Stimulated activated CD8-positive, alpha-beta memory T cell treated with anti-CD3 and anti-CD28 coated beads, Interleukin-2, amount 100 ng/mL, for 1 hour (primary cell): ENCODE measurements at regions not wholly inside any gene's neighbourhood (a gene's known extent, or its start where the extent isn't known, plus 50 kb on each side); places are given as distances from the start of the nearest gene placed in this dataset.

ENCODE experiments used
- DNase-seq, 2 donors: peaks; one replicate each; pipeline ENCODE4 v3.0.0-alpha.2; 2020; ENCODE audit warnings: low read depth in 2 of 2

DNA sequence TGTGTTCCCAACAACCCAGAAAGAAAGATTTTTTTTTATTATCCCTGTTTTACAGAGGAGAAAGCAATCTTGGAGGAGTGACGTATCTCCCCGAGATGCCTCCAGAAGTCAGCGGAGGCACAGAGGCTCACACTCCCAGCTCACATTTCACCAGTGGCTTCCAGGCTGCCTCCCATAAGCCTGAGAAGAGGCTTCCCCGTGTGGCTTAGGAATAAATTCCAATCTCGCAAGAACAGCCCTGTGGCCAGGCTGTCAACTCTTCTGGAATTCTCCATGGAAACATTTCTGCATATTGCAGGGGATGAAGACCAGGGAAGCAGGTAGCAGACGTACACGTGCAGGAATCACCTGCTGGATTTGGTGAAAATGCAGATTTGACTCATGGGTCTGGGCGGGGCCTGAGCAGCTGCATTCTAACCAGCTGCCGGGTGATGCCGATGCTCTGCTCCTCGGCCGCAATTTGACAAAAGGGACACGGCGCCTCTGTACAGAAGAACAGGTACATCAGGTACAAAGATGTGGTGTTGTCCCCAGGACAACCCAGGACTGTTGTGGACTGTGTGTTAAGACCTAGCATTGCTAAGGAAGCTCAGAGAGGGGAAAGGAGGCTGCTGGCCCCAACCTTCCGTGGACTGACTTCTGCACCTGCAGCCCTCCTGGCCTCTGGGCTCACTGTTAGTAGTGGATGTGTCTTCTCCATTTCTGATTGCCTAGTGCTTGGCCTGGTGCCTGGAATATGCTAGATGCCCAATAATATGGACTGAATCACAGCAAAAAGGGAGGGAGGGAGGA lies 114.2 kb upstream of the ID2 start:
- no peak for DNase-seq

DNA sequence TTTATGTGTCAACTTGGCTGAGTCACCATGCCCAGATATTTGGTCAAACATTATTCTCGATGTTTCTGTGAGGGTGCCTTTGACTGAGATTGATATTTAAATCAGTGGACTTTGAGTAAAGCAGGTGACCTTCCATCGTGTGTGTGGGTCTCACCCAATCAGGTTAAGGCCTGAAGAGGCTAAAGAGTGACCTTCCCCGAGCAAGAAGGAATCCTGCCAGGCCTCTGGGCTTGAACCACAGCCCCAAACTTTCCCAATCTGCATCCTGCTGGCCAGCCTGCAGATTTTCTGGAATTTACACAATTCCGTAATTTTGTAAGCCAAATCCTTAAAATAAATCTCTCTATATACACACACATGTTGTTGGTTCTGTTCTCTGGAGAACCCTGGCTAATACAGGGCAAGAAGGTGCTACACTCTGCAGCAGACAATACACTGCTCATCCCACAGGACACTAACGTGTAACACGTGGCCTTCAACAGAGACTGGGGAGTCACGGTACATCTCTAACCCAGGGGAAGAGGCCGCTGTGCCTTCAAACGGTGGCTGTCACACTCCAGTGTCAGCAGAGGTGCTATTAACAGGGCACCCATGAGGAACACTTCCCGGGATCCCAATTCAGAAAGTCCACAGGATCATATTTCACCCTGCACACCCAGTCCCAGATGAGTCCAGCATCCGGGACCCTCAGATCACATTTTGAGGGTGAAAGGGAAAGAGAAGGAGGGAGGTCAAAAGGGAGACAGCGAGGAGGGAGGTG lies 113.1 kb upstream of the ID2 start:
- no peak for DNase-seq

DNA sequence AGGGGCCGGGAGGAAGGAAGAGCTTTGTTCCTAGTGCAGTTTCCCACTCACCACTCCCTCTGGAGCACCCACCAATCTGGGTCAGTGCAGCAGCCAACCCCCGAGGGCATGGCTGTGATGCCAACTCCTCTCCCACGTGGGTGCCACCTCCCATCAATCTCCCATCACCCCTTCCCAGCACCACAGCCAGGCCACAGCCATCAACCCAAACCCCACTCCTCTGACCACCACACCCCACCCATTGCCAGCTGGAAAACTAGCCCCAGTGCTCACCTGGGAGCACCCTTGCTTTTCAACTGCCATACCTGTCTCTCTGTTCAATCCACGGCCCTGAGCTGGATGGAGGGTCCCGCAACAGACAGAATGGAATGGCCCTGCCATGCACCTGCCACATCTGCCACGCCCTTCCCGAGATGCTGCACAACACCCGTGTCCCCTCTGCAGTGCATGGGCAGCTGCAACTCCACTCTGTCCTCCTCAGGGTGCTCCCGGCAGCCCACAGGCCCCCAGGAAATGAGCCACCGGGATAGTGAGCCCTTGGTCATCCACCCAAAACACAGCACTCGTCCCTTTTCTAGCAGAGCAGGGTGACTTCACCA lies 112.4 kb upstream of the ID2 start:
- no peak for DNase-seq

DNA sequence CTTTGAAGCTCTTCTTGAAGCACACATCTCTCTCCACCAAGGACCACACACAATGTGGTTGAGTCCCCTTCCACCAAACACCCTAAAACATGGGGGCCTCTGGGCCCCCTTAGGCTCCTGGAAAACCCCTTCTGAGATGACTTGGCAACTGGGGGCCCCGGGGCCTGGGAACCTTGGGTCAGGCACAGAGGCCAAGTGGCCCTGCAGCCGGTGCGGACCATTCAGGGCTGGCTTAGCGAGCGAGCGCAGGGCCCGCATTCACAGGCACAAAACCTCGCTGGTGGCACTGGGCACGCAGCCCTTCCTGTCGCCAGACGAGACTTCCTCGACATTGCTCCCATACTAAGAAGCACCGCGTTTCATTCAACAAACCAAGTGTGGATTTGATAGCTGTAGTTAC lies 111.2 kb upstream of the ID2 start:
- no peak for DNase-seq

DNA sequence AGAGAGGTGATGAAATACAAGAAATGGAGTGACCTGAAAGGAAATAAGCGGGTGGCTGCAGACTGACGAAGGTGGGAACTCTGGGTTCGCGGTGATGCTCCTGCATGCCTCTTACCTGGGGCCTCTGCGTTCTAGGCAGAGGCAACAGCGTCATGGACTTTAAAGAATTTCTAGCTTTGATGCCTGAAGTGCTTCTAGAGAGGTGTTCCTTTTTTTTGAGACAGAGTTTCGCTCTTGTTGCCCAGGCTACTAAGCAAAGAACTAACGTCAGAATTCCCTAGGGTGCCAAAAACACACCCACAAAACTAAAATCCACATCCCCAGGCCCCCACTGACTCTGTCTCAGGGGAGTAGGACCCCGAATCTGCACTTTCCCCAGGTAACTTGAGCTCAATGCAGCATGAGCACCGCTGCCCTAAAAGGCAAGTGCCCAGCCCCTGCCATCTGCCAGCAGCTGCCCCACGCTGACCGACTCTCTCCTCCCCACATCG lies 110.5 kb upstream of the ID2 start:
- no peak for DNase-seq

DNA sequence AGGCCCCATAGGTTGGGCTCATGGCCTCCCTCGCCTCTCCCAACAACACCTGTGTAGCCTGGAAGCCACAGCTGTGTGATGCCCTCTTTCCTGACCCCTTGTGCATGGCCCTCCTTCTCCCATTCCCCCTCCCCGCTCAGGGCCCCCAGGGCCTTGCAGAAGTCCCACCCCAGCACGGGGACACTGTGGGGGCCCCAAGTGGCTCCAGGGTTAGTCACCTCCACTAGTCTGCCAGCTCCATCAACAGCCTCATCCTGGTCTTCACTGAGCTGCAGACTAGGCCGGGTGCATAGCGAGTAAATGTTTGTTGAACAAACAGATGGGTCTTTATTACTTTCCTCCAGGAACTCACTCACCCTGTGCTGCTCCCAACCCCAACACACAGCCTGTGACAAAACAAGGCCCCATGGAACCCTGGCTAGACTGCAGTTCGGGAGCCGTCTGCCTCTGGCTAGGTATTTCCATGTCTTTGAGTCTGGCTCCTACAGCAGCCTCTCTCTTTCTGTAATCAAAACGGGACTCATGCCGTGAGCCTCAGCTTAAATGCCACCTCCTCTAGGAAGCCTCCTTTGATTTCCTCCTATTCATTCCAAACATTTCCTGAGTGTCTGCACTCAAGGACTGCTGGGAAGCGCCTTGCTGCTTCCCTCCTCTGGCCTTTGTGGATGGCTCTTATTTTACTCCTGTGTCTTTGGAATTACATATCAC lies 109.9 kb upstream of the ID2 start:
- DNase-seq: no peak

DNA sequence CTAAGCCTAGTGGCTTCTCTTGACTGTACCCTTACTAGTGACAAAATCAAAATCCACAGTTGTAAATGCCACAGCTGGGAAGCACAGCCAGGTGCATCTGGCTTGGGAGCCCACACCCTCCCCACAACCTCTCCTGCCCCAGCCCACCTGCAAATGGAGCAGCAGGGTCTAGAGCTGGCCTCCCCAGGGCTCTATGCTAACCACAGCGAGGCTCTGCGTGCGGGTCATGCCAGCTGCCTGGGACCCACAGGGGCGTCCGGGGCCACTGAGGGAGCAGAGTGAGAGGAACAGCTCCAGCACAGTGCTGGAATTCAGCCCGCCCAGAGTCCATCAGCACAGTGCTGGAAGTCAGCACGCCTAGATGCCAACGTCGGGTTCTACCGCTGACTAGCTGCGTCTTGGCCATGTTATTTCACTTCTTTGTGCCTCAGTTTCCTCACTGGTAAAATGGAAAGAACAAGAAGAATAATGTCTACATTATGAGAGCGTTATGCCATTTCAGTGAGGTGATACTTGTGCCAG lies 109.1 kb upstream of the ID2 start:
- no peak for DNase-seq

DNA sequence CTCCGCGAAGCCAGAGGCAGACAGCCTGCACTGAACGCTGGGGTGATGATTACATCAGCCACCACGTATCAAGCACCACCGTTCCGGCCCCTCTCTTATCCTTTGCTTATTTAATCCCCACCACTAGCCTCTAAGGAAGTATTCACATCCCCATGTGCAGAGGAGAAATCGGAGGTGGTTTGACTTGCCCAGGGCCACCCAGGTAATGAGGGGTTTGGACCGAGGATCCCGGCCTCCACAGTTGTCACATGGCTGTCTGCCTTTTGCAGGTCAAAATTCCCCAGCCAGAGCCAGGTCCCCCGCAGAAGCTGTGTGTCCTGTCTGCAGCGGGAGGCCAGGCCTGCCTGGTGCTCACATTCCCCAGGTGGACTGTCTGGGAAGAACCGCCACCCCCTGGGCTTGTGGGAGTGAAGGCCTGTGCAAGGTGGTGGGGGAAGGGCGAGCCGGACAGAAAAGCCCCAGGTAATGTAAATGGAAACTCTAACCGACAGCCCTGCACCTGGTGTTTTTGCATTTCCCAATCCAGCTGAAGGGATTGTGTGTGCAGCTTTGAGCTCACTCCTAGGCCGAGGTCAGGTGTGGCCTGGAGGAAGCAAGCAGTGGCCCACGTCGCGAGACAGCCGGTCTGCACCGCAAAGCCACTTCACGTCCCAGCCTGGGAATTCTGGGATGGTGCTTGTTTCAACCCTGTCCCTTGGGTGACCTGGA lies 108.5 kb upstream of the ID2 start:
- DNase-seq: no peak

DNA sequence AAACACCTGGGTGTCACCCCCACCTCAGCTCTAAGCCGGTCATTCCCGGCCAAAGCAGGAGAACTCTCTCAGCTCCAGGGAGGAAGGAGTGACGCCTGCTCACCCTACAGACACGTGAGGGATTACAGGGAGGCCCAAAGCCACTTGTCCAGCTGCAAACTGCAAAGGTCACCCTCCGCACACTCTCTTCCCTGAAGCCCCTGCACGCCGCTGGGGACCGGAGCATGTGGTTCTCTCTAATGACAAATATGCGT lies 108.0 kb upstream of the ID2 start:
- DNase-seq: no peak

DNA sequence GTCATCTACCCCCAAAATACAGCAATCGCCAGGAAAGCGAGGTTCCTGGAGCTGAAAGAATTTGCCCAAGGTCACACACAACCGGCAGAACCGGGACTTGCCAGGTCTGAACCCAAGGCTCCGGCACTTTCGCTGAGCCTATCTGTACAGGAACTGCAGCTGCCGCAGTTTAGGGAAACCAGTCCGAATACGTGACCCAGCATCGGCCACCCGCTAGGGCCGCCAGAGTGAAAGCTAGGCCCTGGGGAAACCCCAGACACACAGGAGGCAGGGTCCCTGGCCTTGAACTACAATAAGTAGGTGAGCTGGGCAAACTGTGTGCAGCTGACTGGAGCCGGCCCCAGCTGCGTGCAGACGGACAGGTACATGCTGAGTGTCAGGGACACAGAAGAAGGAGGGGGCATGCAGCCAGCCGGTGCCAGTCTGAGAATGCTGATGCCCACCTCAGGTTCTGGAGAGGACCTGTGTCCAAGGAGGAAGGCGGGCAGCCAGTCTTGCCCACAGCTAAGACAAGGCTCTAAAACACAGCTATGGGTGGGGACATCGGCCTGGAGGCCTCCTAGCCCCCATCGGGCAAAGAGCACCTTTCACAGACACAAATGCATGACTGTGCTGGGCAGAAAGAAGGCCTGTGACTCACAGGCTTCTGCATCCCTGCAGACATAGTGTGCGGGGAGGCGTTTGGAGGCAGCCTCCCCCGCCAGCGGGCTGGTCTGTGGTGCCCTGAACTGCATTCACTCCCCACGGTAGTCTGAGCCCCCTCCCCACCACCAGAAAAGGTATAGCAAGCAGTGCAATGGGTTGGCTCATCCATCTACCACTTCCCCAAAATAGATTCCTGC lies 107.4 kb upstream of the ID2 start:
- DNase-seq: no peak

DNA sequence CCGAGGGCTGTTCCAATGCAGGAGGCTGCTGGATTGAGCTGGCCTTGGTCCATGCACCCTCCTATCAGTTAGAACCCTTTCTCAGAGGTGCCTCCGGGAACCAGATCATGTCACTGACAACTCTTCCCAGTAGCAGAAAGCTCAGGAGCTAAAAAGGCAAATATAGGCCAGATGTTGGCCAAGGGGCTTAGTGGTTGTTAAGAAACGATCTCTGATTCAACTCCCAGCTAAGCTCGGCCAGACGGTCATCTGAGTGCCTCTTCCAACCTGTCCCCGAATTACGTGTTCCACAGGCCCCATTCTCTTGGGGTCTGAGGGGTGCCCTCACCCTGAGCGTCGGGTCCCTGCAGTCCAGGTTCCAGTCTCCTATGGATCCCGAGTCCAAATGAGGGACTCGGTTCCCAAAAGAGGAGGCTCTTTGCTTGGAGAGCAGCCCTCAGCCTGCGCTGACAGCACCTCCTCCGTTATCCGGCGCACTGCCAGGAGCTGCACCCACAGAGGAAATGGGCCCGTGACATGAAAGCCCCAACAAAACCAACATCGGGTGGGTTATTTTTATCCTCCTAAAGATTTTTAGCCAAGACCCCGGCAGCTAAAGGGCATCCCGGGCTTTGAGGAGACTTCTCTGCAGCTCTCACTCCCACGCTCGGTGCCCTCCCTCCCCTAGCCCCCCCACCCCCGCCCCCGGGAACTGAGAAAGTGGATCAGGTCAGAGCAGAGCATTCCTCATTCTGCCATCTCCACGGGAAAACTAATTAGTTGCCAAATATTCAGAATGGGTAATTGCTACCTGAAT lies 106.6 kb upstream of the ID2 start:
- DNase-seq: peak; percentile 23 to 43

DNA sequence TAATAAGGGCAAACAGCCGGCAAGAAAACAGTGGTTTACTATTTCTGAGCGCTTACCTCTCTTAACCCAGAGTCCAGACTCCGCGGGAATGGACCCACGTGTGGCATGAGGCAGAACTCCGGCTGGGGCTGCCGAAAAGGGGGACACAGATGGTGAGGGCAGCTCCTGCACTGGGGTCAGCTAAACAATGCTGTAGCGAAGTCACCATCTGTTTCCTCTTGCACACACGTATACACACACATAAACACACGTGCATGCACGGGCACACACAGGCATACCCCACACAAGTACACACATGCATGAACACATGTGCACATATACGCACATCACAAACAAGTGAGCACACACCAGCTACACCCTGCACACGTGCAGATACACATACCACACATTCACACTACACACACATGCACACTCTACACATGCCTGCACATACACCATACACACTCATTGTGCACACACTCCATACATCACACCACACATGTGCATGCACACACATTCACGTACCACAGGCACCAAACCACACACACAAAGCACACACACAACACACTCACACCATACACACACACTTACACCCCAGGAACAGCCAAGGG lies 105.9 kb upstream of the ID2 start:
- no peak for DNase-seq

DNA sequence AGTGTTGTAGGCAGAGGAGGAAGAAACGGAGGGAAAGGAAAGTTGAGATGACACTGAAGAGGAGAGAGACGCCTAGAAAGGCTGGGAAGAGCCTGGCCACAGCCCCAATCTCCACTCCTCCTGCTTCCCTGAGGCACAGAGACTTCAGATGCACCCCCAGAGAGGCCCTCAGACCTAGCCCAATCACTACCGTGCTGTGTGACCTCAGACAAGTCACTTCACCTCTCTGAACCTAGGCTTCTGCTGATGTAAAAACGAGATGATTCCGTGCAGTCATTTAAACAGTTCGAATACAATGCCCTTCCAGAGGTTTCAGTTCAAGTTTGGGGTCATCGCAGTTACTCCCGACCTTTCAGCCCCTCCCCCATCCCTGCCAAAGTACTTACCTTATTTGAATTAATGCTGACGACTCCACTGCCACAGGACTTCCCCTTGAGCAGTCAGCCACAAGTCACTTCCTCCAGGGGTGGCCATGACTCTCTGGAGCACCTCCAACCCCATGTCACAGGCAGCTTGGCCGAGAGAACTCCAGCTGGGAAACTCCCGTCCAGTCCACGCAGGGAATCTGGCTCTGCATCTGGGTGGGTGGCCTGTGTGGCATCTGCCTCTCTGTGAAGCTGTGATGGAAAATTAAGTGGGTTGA lies 105.2 kb upstream of the ID2 start:
- no peak for DNase-seq

DNA sequence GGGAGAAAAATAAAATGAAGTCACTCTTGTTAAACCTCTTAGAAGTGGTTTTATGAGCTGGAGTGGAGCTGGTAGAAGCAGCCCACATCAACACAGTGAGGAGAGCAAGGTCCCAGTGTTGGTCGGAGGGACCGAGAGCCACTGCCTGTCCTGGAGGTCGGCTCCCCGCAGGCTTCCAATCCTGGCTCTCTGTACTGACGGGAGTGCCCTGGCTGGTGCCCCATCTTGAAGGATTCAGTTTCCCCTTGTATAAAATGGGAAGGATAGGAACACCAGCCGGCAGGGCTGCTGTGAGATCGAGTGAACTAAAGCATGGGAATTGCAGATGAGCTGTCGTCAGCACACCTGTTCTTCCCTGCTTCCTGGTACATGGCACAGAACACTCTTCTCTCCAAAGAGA lies 104.3 kb upstream of the ID2 start:
- DNase-seq: no peak

DNA sequence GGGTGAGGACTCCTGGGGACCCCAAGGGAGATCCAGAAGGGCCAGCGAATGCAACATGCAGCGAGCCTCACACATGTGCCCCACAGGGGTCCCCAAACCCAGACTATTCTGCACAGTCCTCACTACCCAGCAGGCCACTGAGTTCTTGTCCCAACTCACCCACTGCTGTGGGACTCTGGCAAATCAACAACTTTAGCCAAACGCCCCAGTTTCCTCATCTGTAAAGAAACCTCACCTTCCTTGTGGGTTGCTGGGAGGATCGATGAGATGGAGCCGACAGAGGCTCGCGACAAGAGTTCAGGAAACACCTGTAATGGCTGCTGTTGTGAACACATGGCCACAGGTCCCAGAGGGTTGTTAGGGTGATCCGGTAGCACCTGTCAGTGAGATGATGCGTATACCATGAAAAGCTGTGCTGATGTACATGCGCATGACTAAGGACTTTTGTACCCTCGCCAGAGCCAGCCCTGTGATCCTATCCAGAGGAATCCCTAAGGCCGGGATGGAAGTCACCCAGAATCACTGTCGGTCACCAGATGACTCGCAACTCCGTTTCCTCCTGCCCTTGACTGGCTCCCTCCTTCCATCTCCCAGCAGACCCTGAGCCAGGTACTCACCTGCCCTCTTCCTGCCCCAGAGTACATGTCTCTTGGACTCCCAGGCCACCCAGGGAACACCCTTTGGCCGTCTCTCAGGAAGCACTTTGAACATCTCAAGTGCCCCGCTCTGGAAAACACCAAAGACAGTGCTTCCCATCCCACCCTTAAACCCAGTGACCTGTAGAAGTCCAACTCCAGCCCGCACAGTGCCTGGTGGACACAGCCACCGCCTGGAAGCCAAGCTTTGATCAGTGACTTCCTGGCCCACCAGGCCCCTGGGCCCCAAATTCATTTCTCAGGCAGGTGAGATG lies 103.3 kb upstream of the ID2 start:
- no peak for DNase-seq

DNA sequence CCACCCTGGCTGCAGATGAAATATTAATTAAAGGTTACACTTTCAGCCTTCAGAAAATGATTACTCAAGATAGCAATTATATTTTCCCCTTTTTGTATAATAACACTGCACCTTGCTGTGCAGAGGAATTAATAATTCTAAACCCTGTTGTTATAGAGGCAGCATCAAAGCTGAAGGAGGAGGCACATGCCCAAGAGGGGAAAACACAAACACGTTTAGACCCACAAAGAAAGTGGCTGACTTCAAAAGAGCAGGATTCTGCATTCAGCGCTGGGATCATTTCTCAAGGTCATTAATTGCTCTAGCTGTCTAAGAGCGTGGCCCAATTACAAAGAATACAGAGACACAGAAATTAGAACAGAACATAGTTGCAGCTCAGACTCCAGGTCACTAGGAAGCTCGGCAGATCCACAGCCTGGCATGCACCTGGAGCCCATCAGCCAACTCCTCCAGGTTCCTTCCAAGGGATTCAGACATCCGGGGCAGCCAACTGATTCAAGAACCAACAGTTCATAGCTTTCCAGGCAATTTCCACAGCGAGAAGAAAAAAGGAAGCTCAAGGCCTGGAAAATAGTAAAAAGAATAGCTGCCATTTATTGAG lies 102.3 kb upstream of the ID2 start:
- no peak for DNase-seq
